PFSK-1 (cell line): ENCODE measurements at regions not wholly inside any gene's neighbourhood (a gene's known extent, or its start where the extent isn't known, plus 50 kb on each side); places are given as distances from the start of the nearest gene placed in this dataset.

ENCODE experiments used
- FOXP2 ChIP-seq: optimal IDR thresholded peaks from 2 replicates; pipeline ENCODE3; 2011; ENCODE audit warnings: borderline replicate concordance, control low read depth, inconsistent platforms; ENCODE audit not compliant: insufficient read depth; ENCODE audit errors: extremely low read length, extremely low read depth
- POLR2AphosphoS5 ChIP-seq: IDR thresholded peaks from 2 replicates; pipeline ENCODE4 v1.6.1; 2012; ENCODE audit warnings: low read depth, mild to moderate bottlenecking, control low read depth, low read length, moderate library complexity
- REST ChIP-seq, 2 experiments: IDR thresholded peaks; 2 replicates each; pipeline versions ENCODE4 v1.6.1 to v1.8.0; 2011 to 2012; ENCODE audit warnings: low read depth in 2 of 2, low read length in 2 of 2, control low read depth in 1 of 2, inconsistent platforms in 1 of 2, mild to moderate bottlenecking in 1 of 2, moderate library complexity in 1 of 2; ENCODE audit not compliant: insufficient read depth in 1 of 2
- SIN3A ChIP-seq: IDR thresholded peaks from 2 replicates; pipeline ENCODE4 v1.6.1; 2012; ENCODE audit warnings: mild to moderate bottlenecking, low read length, moderate library complexity, borderline replicate concordance; ENCODE audit not compliant: insufficient read depth
- TAF1 ChIP-seq: IDR thresholded peaks from 2 replicates; pipeline ENCODE4 v1.6.1; 2012; ENCODE audit warnings: low read length, control low read depth, borderline replicate concordance; ENCODE audit not compliant: insufficient read depth

GRCh38 chr13:30147421-30147820, 159.9 kb downstream of the KATNAL1 start:
- TF ChIP-seq TAF1: no peak
- no peak for TF ChIP-seq FOXP2
- no peak for TF ChIP-seq POLR2AphosphoS5
- no peak for TF ChIP-seq REST (IDR thresholded peaks at IDR 0.05; ENCODE audit: insufficient read depth in 1 of 2, low read depth in 2 of 2, low read length in 2 of 2)
- TF ChIP-seq SIN3A: no peak

GRCh38 chr13:30147015-30147414, 160.3 kb downstream of the KATNAL1 start:
- TF ChIP-seq POLR2AphosphoS5 (no peak), SIN3A (no peak), FOXP2 (no peak), TAF1 (no peak), REST (IDR thresholded peaks at IDR 0.05; ENCODE audit: insufficient read depth in 1 of 2, low read depth in 2 of 2, low read length in 2 of 2) (no peak)

GRCh38 chr13:30145709-30146367, 161.5 kb downstream of the KATNAL1 start:
- TF ChIP-seq POLR2AphosphoS5 (no peak), FOXP2 (no peak)

- TF ChIP-seq SIN3A (no peak), POLR2AphosphoS5 (no peak), TAF1 (no peak), REST (IDR thresholded peaks at IDR 0.05; ENCODE audit: insufficient read depth in 1 of 2, low read depth in 2 of 2, low read length in 2 of 2) (no peak), FOXP2 (no peak)
Observed at GRCh38 chr13:30143666-30144400, 163.5 kb downstream of the KATNAL1 start.

- TF ChIP-seq REST (IDR thresholded peaks at IDR 0.05; ENCODE audit: insufficient read depth in 1 of 2, low read depth in 2 of 2, low read length in 2 of 2) (no peak), SIN3A (0 out of 2 replicates have a peak, but pooled peaks have one; percentile 11), POLR2AphosphoS5 (no peak), TAF1 (no peak), FOXP2 (peak; percentile 59)
Observed at GRCh38 chr13:30142486-30143211, 164.7 kb downstream of the KATNAL1 start.
